ENCODE measurements at regions not wholly inside any gene's neighbourhood (a gene's known extent, or its start where the extent isn't known, plus 50 kb on each side); places are given as distances from the start of the nearest gene placed in this dataset.

DNA sequence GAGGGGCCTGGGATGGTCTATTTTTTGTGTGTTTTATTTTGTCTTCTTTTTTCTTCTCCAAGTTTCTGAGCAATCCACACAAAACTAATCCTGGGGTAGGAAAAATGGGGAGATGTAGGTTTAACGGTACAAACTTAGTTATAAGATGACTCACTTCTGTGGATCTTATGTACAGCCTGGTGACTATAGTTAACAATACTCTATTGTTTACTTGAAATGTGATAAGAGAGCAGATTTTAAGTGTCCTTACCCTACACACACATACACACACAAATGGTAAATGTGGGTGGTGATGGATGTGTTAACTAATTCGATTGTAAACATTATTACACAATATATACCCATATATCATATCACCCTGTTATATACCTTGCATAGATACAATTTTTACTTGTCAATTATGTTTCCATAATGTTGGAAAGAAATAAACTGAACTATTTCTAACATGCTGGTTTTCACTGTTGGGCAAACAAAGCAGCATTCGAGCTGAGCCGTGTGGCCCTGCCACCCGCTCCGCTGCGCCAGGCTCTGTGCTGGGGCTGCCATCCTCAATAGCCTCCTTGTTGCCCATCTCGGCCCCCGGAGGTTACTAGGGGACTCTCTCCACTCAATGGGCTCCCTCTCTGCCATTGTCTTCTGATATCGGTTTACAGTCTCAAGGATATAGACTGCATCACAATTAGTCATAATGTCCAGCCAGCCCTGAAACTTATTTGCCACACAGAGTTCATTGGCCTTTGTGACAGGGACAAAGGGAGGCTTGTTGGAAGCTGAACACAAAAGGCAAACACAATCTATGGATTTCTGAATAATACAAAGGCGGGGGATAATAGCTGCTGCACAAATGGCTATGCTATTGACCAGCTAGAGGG lies 380.3 kb upstream of the MAF start:
- Histone ChIP-seq H3K36me3 (ENCODE audit: control insufficient read depth, insufficient read depth, low read length) (no peaks in the 10 kb centered on the region), H3K9ac (ENCODE audit: low read length) (no peak overlapping the region), H3K4me3 (ENCODE audit: low read length) (no peak overlapping the region), H3K9me3 (ENCODE audit: control insufficient read depth, low read length) (no peaks in the 10 kb centered on the region), H3K4me1 (ENCODE audit: control insufficient read depth, insufficient read depth, low read length) (no peaks in the 10 kb centered on the region), H3K27me3 (ENCODE audit: control insufficient read depth, insufficient read depth, low read length) (no peaks in the 10 kb centered on the region)

- Histone ChIP-seq H3K4me1 (ENCODE audit: control insufficient read depth, insufficient read depth, low read length) (no peaks in the 10 kb centered on the region), H3K4me3 (ENCODE audit: low read length) (no peak overlapping the region), H3K9ac (ENCODE audit: low read length) (no peak overlapping the region), H3K27me3 (ENCODE audit: control insufficient read depth, insufficient read depth, low read length) (no peaks in the 10 kb centered on the region), H3K9me3 (ENCODE audit: control insufficient read depth, low read length) (no peaks in the 10 kb centered on the region), H3K36me3 (ENCODE audit: control insufficient read depth, insufficient read depth, low read length) (no peaks in the 10 kb centered on the region)
Observed at GRCh38 chr16:79977940-79978836, 377.7 kb upstream of the MAF start.

DNA sequence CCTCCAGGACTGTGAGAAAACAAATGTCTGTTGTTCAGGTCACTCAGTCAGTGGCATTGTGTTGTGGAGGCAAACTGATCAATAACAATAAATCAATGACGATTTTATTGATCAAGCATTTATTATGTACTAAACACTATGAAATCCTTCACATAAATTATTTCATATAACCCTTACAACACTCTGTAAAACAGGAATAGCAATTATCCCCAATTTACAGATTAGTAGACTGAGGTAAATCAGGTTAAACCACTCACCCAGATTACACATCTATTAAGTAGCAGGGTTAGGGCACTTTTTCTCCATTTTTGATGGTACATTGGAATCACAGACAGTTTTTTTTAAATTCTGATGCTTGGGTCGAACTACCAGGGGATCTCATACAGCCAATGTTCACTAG lies 372.8 kb upstream of the MAF start:
- Histone ChIP-seq H3K4me3 (ENCODE audit: low read length) (no peak overlapping the region), H3K9ac (ENCODE audit: low read length) (no peak overlapping the region), H3K9me3 (ENCODE audit: control insufficient read depth, low read length) (no peaks in the 10 kb centered on the region), H3K4me1 (ENCODE audit: control insufficient read depth, insufficient read depth, low read length) (no peaks in the 10 kb centered on the region), H3K36me3 (ENCODE audit: control insufficient read depth, insufficient read depth, low read length) (no peaks in the 10 kb centered on the region), H3K27me3 (ENCODE audit: control insufficient read depth, insufficient read depth, low read length) (no peaks in the 10 kb centered on the region)

DNA sequence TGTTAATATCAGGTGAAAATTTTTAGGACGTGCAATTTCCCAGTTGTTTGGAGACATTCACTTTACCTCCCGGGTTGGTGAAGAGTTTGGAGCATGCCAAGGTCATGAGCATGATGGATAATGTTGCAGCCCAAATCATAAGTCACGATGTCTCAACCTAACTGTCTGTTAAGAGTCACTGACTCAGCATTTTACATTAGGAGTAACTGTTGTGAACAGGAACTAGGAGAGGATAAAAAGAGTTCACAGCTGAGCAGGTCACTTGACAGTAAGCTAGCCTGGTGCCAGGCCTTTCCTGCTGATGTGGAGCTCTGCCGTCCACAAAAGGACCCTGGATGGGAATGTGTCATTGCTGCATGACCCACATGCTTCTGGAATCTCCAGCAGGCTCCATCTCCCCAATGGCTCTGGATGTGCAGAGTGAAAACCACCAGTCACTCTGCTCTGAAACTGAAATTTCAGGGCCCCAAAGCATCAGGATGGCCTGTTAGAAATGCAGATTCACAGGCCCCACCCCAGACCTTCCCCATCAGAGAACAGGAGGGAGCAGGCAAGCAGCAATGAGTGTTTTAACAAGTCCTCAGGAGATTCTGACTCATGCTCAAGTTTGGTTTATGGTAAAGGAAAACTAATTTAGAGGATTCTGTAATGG lies 371.6 kb upstream of the MAF start:
- H3K27me3 ChIP-seq (ENCODE audit: control insufficient read depth, insufficient read depth, low read length), result no peaks in the 10 kb centered on the region
- no peaks in the 10 kb centered on the region for H3K36me3 ChIP-seq (ENCODE audit: control insufficient read depth, insufficient read depth, low read length)
- H3K4me3 ChIP-seq (ENCODE audit: low read length), result no peak overlapping the region
- H3K9ac ChIP-seq (ENCODE audit: low read length), result no peak overlapping the region
- no peaks in the 10 kb centered on the region for H3K9me3 ChIP-seq (ENCODE audit: control insufficient read depth, low read length)
- H3K4me1 ChIP-seq (ENCODE audit: control insufficient read depth, insufficient read depth, low read length), result no peaks in the 10 kb centered on the region

DNA sequence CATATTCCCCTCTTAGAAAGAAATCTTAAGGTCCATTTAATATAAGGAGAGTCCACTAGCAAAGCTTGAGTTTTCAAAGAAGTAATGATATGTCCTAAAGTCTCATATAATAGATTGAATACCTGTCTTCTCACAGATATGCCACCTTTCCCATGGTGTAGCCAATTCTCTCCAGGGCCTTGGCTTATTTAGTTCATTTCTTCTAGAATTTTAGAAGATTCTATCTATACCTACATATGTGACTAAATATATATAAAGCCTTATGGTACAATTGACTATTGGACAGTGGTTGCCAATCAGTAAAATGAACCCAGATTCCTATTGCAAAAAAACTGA lies 370.7 kb upstream of the MAF start:
- Histone ChIP-seq H3K36me3 (ENCODE audit: control insufficient read depth, insufficient read depth, low read length) (no peaks in the 10 kb centered on the region), H3K27me3 (ENCODE audit: control insufficient read depth, insufficient read depth, low read length) (no peaks in the 10 kb centered on the region), H3K4me3 (ENCODE audit: low read length) (no peak overlapping the region), H3K9me3 (ENCODE audit: control insufficient read depth, low read length) (no peaks in the 10 kb centered on the region), H3K9ac (ENCODE audit: low read length) (no peak overlapping the region), H3K4me1 (ENCODE audit: control insufficient read depth, insufficient read depth, low read length) (no peaks in the 10 kb centered on the region)

DNA sequence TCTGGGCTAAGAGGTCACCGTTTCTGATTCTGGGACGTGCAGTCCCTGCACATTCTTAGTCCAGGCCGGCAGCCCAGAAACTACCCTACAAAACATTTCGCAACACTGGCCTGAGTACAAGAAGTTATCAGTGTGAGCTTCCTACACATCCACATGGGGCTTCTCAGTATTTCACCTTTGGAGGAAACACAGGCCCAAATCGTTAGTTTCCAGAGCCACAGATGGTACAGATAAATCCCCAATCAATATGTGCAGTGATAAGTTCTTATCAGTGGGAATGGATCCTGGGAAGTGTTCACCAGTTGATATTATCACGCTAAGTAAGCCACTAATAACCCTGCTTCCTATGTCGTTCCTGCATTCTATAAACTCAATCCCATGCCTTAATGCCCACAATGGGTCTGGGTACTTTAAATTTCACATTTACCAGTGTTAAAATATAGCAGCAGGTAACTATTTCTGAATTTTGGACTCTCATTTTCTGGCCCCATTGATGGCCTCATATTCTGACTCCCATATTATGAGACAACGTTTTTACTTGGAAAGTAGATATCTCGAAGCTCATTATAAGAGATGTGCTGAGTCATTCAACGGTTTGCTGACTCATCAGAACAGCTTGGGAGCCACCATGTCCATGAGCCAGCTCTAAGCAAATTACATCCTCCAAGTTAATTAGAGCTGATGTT lies 370.2 kb upstream of the MAF start:
- Histone ChIP-seq H3K9me3 (ENCODE audit: control insufficient read depth, low read length) (no peaks in the 10 kb centered on the region), H3K27me3 (ENCODE audit: control insufficient read depth, insufficient read depth, low read length) (no peaks in the 10 kb centered on the region), H3K4me1 (ENCODE audit: control insufficient read depth, insufficient read depth, low read length) (no peaks in the 10 kb centered on the region), H3K9ac (ENCODE audit: low read length) (no peak overlapping the region), H3K36me3 (ENCODE audit: control insufficient read depth, insufficient read depth, low read length) (no peaks in the 10 kb centered on the region), H3K4me3 (ENCODE audit: low read length) (no peak overlapping the region)

GRCh38 chr16:79970087-79970486 lies 369.6 kb upstream of the MAF start:
- no peak overlapping the region for H3K9ac ChIP-seq (ENCODE audit: low read length)
- no peaks in the 10 kb centered on the region for H3K36me3 ChIP-seq (ENCODE audit: control insufficient read depth, insufficient read depth, low read length)
- no peak overlapping the region for H3K4me3 ChIP-seq (ENCODE audit: low read length)
- H3K4me1 ChIP-seq (ENCODE audit: control insufficient read depth, insufficient read depth, low read length), result no peaks in the 10 kb centered on the region
- no peaks in the 10 kb centered on the region for H3K9me3 ChIP-seq (ENCODE audit: control insufficient read depth, low read length)
- H3K27me3 ChIP-seq (ENCODE audit: control insufficient read depth, insufficient read depth, low read length), result no peaks in the 10 kb centered on the region

- Histone ChIP-seq H3K4me1 (ENCODE audit: control insufficient read depth, insufficient read depth, low read length) (no peaks in the 10 kb centered on the region), H3K9ac (ENCODE audit: low read length) (no peak overlapping the region)
Observed at GRCh38 chr16:79969458-79969857, 368.9 kb upstream of the MAF start.

DNA sequence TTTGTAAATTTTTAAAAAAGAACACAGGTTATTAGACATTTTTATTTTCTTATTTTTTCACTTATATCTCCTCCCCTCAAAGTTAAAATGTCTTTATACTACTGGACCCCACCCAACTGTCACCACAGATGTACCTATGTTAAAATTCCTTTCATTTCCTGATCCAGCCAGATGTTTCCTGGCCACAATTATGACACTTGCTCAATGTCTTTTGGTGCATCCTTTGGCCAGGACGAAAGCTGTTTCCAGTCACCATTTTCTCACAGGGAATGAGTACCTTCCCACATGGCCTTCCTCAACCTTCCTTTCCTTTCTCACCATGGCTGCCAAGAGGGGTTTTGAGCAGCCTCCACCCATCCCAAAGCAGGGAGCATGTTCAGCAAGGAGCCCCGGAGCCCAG lies 365.7 kb upstream of the MAF start:
- H3K4me1 ChIP-seq (ENCODE audit: control insufficient read depth, insufficient read depth, low read length), result no peaks in the 10 kb centered on the region
- no peak overlapping the region for H3K4me3 ChIP-seq (ENCODE audit: low read length)
- H3K9me3 ChIP-seq (ENCODE audit: control insufficient read depth, low read length), result no peaks in the 10 kb centered on the region
- H3K36me3 ChIP-seq (ENCODE audit: control insufficient read depth, insufficient read depth, low read length), result no peaks in the 10 kb centered on the region
- no peaks in the 10 kb centered on the region for H3K27me3 ChIP-seq (ENCODE audit: control insufficient read depth, insufficient read depth, low read length)
- no peak overlapping the region for H3K9ac ChIP-seq (ENCODE audit: low read length)

More at GRCh38 chr16:79969458-79969857, 368.9 kb upstream of the MAF start:
- no peaks in the 10 kb centered on the region for H3K36me3 ChIP-seq (ENCODE audit: control insufficient read depth, insufficient read depth, low read length)
- H3K27me3 ChIP-seq (ENCODE audit: control insufficient read depth, insufficient read depth, low read length), result no peaks in the 10 kb centered on the region
- H3K4me3 ChIP-seq (ENCODE audit: low read length), result no peak overlapping the region
- H3K9me3 ChIP-seq (ENCODE audit: control insufficient read depth, low read length), result no peaks in the 10 kb centered on the region

DNA sequence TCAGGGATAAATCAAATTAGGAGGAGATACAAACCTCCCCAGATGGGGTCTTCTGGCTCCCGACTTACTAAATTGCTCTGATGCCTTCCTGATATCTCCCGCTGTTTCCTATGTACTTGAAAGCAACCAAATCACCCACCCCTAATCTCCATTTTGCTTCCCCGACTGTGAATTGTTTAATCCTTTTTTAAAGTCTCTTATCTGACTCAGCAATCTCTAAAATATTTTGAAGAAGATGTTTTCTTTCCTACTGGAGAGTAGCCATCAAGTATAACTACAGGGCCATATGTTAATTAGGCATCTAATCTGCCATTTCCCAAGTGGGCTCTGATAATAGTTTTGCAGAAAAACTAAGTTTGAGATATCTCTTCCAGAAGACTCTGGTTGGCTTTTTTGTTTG lies 365.2 kb upstream of the MAF start:
- Histone ChIP-seq H3K4me1 (ENCODE audit: control insufficient read depth, insufficient read depth, low read length) (no peaks in the 10 kb centered on the region), H3K4me3 (ENCODE audit: low read length) (no peak overlapping the region), H3K9ac (ENCODE audit: low read length) (no peak overlapping the region), H3K27me3 (ENCODE audit: control insufficient read depth, insufficient read depth, low read length) (no peaks in the 10 kb centered on the region), H3K9me3 (ENCODE audit: control insufficient read depth, low read length) (no peaks in the 10 kb centered on the region), H3K36me3 (ENCODE audit: control insufficient read depth, insufficient read depth, low read length) (no peaks in the 10 kb centered on the region)

- Histone ChIP-seq H3K9ac (ENCODE audit: low read length) (no peak overlapping the region), H3K27me3 (ENCODE audit: control insufficient read depth, insufficient read depth, low read length) (no peaks in the 10 kb centered on the region), H3K9me3 (ENCODE audit: control insufficient read depth, low read length) (no peaks in the 10 kb centered on the region)
Observed at GRCh38 chr16:79964104-79964503, 363.6 kb upstream of the MAF start.

More at GRCh38 chr16:79964104-79964503, 363.6 kb upstream of the MAF start:
- Histone ChIP-seq H3K4me3 (ENCODE audit: low read length) (no peak overlapping the region), H3K4me1 (ENCODE audit: control insufficient read depth, insufficient read depth, low read length) (no peaks in the 10 kb centered on the region), H3K36me3 (ENCODE audit: control insufficient read depth, insufficient read depth, low read length) (no peaks in the 10 kb centered on the region)

All from mucosa of stomach (tissue), 1 donor.